ENCODE measurements at regions not wholly inside any gene's neighbourhood (a gene's known extent, or its start where the extent isn't known, plus 50 kb on each side); places are given as distances from the start of the nearest gene placed in this dataset.

DNA sequence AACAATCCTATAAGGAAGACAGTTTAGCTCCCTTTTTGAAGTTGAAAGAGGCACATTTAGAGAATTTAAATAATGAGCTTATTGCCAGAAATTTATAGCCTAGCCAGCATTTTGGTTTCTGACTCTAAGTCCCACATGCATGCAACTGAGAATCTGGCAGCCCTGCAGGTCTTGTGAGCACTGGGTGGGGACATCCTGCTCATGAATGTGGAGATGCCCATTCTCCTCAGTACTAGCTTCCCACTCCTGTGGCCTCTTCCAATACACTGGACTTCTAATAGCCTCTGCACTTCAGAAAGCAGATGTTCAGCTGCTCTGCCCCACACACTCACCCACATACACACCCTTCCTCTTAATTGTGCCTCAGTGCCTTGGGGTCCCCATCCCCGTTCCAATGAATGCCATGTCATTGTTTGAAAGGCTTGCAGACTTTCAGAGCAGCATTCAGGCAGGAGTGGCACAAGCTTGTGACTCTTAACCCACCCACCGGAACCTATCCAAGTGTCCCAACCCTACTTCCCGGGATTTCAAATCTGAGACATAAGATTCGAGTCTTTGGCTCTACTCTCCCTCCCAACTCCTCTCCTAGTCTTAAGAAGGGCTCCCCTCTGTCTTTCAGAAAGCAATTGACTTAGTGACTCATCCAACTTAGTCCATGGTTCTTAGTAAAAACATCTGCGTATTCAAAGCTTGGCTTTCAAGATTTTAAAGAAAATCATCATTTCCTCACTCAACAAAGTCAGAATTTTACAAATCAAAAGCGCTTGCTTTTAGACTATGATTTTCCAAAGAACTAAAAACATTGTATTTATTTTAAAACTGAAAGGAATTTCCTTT is 80.0 kb upstream of the FREM2 start:
- H3K9me3 ChIP-seq (ENCODE audit: low read depth, low read length): no peaks in the 10 kb centered on the region
- H3K27me3 ChIP-seq (ENCODE audit: insufficient read depth, low read length): no peaks in the 10 kb centered on the region
- TF ChIP-seq, protein P1, sequence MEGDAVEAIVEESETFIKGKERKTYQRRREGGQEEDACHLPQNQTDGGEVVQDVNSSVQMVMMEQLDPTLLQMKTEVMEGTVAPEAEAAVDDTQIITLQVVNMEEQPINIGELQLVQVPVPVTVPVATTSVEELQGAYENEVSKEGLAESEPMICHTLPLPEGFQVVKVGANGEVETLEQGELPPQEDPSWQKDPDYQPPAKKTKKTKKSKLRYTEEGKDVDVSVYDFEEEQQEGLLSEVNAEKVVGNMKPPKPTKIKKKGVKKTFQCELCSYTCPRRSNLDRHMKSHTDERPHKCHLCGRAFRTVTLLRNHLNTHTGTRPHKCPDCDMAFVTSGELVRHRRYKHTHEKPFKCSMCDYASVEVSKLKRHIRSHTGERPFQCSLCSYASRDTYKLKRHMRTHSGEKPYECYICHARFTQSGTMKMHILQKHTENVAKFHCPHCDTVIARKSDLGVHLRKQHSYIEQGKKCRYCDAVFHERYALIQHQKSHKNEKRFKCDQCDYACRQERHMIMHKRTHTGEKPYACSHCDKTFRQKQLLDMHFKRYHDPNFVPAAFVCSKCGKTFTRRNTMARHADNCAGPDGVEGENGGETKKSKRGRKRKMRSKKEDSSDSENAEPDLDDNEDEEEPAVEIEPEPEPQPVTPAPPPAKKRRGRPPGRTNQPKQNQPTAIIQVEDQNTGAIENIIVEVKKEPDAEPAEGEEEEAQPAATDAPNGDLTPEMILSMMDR (IDR thresholded peaks at IDR 0.05; ENCODE audit: extremely low read depth, low read depth, low read length): no peak
- H3K36me3 ChIP-seq (ENCODE audit: insufficient read depth, low read length): no peaks in the 10 kb centered on the region
- no peak overlapping the region for H3K4me2 ChIP-seq (ENCODE audit: insufficient read depth, low read length)
- H3K4me1 ChIP-seq (ENCODE audit: insufficient read depth, low read length): no peaks in the 10 kb centered on the region
- H3K4me3 ChIP-seq (ENCODE audit: insufficient read depth, low read length): no peak overlapping the region
- H2AFZ ChIP-seq (ENCODE audit: low read length): no peak overlapping the region
- H4K20me1 ChIP-seq (ENCODE audit: insufficient read depth, low read length): no peaks in the 10 kb centered on the region
- DNase-seq (ENCODE audit: insufficient read length, low spot score, missing footprints): no peak
- no peaks in the 10 kb centered on the region for H3K79me2 ChIP-seq (ENCODE audit: insufficient read depth, low read length)
- no peak overlapping the region for H3K27ac ChIP-seq (ENCODE audit: low read depth, low read length)

DNA sequence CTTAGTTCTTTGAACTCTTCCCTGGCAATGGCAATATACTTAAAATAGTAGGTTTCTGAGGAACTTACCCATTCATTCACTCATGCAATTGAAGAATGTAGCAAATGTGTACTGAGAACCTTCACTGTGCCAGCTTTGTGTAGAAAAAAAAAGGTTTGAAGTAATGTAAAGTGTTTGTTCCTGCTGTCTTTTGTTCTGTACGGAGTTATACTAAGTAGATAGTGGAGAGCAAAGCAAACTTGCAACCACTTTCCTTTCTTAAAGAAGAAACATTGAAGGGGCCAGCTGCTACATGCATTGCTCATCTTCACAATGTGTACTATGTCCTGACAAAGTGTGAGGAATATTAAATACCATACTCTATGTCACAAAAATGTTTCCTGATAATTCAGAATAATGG is 68.9 kb upstream of the FREM2 start:
- Histone ChIP-seq H3K36me3 (ENCODE audit: insufficient read depth, low read length) (no peaks in the 10 kb centered on the region), H3K79me2 (ENCODE audit: insufficient read depth, low read length) (no peaks in the 10 kb centered on the region), H3K4me1 (ENCODE audit: insufficient read depth, low read length) (no peaks in the 10 kb centered on the region), H3K9me3 (ENCODE audit: low read depth, low read length) (no peaks in the 10 kb centered on the region), H3K4me2 (ENCODE audit: insufficient read depth, low read length) (no peak overlapping the region), H2AFZ (ENCODE audit: low read length) (no peak overlapping the region), H3K27ac (ENCODE audit: low read depth, low read length) (no peak overlapping the region), H4K20me1 (ENCODE audit: insufficient read depth, low read length) (no peaks in the 10 kb centered on the region), H3K4me3 (ENCODE audit: insufficient read depth, low read length) (no peak overlapping the region), H3K27me3 (ENCODE audit: insufficient read depth, low read length) (no peaks in the 10 kb centered on the region)
- no peak for DNase-seq (ENCODE audit: insufficient read length, low spot score, missing footprints)
- TF ChIP-seq, protein P1 (IDR thresholded peaks at IDR 0.05; ENCODE audit: extremely low read depth, low read depth, low read length): no peak

DNA sequence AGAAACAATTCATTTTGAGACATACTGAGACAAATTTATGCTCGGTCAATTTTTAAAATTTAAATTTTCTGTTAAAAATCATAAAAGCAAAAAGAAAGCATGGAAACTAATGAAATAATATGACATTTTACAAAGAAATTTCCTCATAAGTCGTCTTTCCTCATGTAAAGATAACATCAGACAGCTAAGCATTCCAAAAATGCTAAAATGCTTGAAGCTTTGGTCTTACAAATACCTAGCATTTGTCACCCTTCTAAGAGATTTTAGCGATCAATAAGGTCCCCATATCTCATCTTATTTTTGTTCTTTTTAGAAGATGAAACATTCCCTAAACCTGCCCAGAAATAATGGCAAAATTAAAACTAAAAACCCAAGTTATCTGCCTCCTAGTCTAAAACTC is 68.5 kb upstream of the FREM2 start:
- TF ChIP-seq, protein P1 (IDR thresholded peaks at IDR 0.05; ENCODE audit: extremely low read depth, low read depth, low read length): no peak
- no peak for DNase-seq (ENCODE audit: insufficient read length, low spot score, missing footprints)
- H2AFZ ChIP-seq (ENCODE audit: low read length): no peak overlapping the region
- no peaks in the 10 kb centered on the region for H4K20me1 ChIP-seq (ENCODE audit: insufficient read depth, low read length)
- no peaks in the 10 kb centered on the region for H3K4me1 ChIP-seq (ENCODE audit: insufficient read depth, low read length)
- no peaks in the 10 kb centered on the region for H3K79me2 ChIP-seq (ENCODE audit: insufficient read depth, low read length)
- no peak overlapping the region for H3K27ac ChIP-seq (ENCODE audit: low read depth, low read length)
- no peaks in the 10 kb centered on the region for H3K27me3 ChIP-seq (ENCODE audit: insufficient read depth, low read length)
- H3K4me3 ChIP-seq (ENCODE audit: insufficient read depth, low read length): no peak overlapping the region
- no peaks in the 10 kb centered on the region for H3K9me3 ChIP-seq (ENCODE audit: low read depth, low read length)
- H3K36me3 ChIP-seq (ENCODE audit: insufficient read depth, low read length): no peaks in the 10 kb centered on the region
- no peak overlapping the region for H3K4me2 ChIP-seq (ENCODE audit: insufficient read depth, low read length)

DNA sequence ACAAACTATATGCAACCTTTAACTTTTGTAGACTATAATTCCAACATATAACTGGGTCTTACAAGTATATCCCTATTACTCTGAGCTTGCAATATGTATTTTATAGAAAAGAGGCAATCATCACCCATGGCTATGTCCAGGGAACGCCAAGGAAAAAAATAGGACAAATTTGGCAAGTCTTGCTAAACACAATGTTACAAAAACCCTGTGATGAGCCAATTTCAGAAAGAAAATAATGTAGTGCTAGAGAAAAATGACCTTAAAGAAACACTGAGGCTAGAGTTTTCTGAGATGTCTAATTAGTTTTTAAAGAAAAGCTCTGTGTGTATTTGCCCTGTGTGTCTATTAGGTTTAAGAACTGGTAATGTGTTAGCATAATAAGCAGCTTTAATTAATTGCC is 68.0 kb upstream of the FREM2 start:
- Histone ChIP-seq H3K4me1 (ENCODE audit: insufficient read depth, low read length) (no peaks in the 10 kb centered on the region), H4K20me1 (ENCODE audit: insufficient read depth, low read length) (no peaks in the 10 kb centered on the region), H3K9me3 (ENCODE audit: low read depth, low read length) (no peaks in the 10 kb centered on the region), H3K4me3 (ENCODE audit: insufficient read depth, low read length) (no peak overlapping the region), H3K36me3 (ENCODE audit: insufficient read depth, low read length) (no peaks in the 10 kb centered on the region), H3K79me2 (ENCODE audit: insufficient read depth, low read length) (no peaks in the 10 kb centered on the region), H2AFZ (ENCODE audit: low read length) (no peak overlapping the region), H3K4me2 (ENCODE audit: insufficient read depth, low read length) (no peak overlapping the region), H3K27ac (ENCODE audit: low read depth, low read length) (no peak overlapping the region), H3K27me3 (ENCODE audit: insufficient read depth, low read length) (no peaks in the 10 kb centered on the region)
- no peak for DNase-seq (ENCODE audit: insufficient read length, low spot score, missing footprints)
- TF ChIP-seq, protein P1 (IDR thresholded peaks at IDR 0.05; ENCODE audit: extremely low read depth, low read depth, low read length): no peak

Measured in osteoblast (primary cell).